Mesothelial cell of epicardium (in vitro differentiated cells): ENCODE measurements at regions not wholly inside any gene's neighbourhood (a gene's known extent, or its start where the extent isn't known, plus 50 kb on each side); places are given as distances from the start of the nearest gene placed in this dataset.

Source experiments
- DNase-seq, 2 experiments: peaks; one replicate each; pipeline ENCODE4 v3.0.0; 2021; ENCODE audit warnings: low spot score in 2 of 2; ENCODE audit not compliant: unreplicated experiment in 2 of 2
- H3K27ac Mint-ChIP-seq: 2 replicates; pipeline ENCODE4 v1.8.0; 2021; ENCODE audit warnings: mixed read lengths
- H3K27me3 Mint-ChIP-seq: 2 replicates; pipeline ENCODE4 v1.8.0; 2021; ENCODE audit warnings: low read depth, mixed read lengths
- H3K36me3 Mint-ChIP-seq: 2 replicates; pipeline ENCODE4 v1.8.0; 2021; ENCODE audit warnings: mixed read lengths
- H3K4me1 Mint-ChIP-seq: 2 replicates; pipeline ENCODE4 v1.8.0; 2021; ENCODE audit warnings: mixed read lengths
- H3K4me3 Mint-ChIP-seq: 2 replicates; pipeline ENCODE4 v1.8.0; 2021; ENCODE audit warnings: mild to moderate bottlenecking, moderate library complexity, mixed read lengths
- H3K9me3 Mint-ChIP-seq: 2 replicates; pipeline ENCODE4 v1.8.0; 2021; ENCODE audit warnings: mixed read lengths
- CTCF ChIP-seq: fragments of 200-600 bp; sonication (generic); IDR thresholded peaks from one replicate; pipeline ENCODE4 v1.5.0; 2021; ENCODE audit warnings: antibody characterized with exemption; ENCODE audit not compliant: unreplicated experiment

- H3K4me1 Mint-ChIP-seq = peaks cover 8% of the 10 kb centered on the region
- H3K9me3 Mint-ChIP-seq = peaks cover 3% of the 10 kb centered on the region
- H3K27ac Mint-ChIP-seq = no peak overlapping the region
- H3K27me3 Mint-ChIP-seq = peaks cover 25% of the 10 kb centered on the region
- DNase-seq = no peak
- H3K4me3 Mint-ChIP-seq = no peak overlapping the region
- no peak for TF ChIP-seq CTCF
- peaks cover 2% of the 10 kb centered on the region for H3K36me3 Mint-ChIP-seq
Measured at GRCh38 chr15:31250033-31250432, 76.6 kb upstream of the KLF13 start.

- no peak overlapping the region for H3K4me3 Mint-ChIP-seq
- peaks cover 2% of the 10 kb centered on the region for H3K36me3 Mint-ChIP-seq
- H3K9me3 Mint-ChIP-seq = peaks cover 3% of the 10 kb centered on the region
- no peak for TF ChIP-seq CTCF
- DNase-seq = no peak
- peaks cover 10% of the 10 kb centered on the region for H3K4me1 Mint-ChIP-seq
- no peak overlapping the region for H3K27ac Mint-ChIP-seq
- peaks cover 23% of the 10 kb centered on the region for H3K27me3 Mint-ChIP-seq
Measured at GRCh38 chr15:31251165-31251564, 75.5 kb upstream of the KLF13 start.

GRCh38 chr15:31252171-31252785 lies 74.4 kb upstream of the KLF13 start:
- TF ChIP-seq CTCF = no peak
- Mint-ChIP-seq H3K4me1 (peaks cover 10% of the 10 kb centered on the region), H3K9me3 (peaks cover 3% of the 10 kb centered on the region), H3K36me3 (peaks cover 2% of the 10 kb centered on the region), H3K27ac (no peak overlapping the region), H3K4me3 (no peak overlapping the region), H3K27me3 (peaks cover 14% of the 10 kb centered on the region)
- no peak for DNase-seq

GRCh38 chr15:31254431-31255175 lies 72.0 kb upstream of the KLF13 start:
- peaks cover 8% of the 10 kb centered on the region for H3K27me3 Mint-ChIP-seq
- DNase-seq = no peak
- peak overlapping the region; percentile 88 for H3K27ac Mint-ChIP-seq
- no peak overlapping the region for H3K4me3 Mint-ChIP-seq
- peaks cover 10% of the 10 kb centered on the region for H3K4me1 Mint-ChIP-seq
- peaks cover 9% of the 10 kb centered on the region for H3K9me3 Mint-ChIP-seq
- no peak for TF ChIP-seq CTCF
- H3K36me3 Mint-ChIP-seq = peaks cover 2% of the 10 kb centered on the region

GRCh38 chr15:31255176-31255510 lies 71.5 kb upstream of the KLF13 start:
- H3K4me3 Mint-ChIP-seq = no peak overlapping the region
- peaks cover 10% of the 10 kb centered on the region for H3K4me1 Mint-ChIP-seq
- peaks cover 2% of the 10 kb centered on the region for H3K36me3 Mint-ChIP-seq
- peaks cover 9% of the 10 kb centered on the region for H3K9me3 Mint-ChIP-seq
- H3K27me3 Mint-ChIP-seq = peaks cover 8% of the 10 kb centered on the region
- peak overlapping the region; percentile 60 for H3K27ac Mint-ChIP-seq
- TF ChIP-seq CTCF = no peak
- no peak for DNase-seq
